ENCODE measurements at regions not wholly inside any gene's neighbourhood (a gene's known extent, or its start where the extent isn't known, plus 50 kb on each side); places are given as distances from the start of the nearest gene placed in this dataset.

DNA sequence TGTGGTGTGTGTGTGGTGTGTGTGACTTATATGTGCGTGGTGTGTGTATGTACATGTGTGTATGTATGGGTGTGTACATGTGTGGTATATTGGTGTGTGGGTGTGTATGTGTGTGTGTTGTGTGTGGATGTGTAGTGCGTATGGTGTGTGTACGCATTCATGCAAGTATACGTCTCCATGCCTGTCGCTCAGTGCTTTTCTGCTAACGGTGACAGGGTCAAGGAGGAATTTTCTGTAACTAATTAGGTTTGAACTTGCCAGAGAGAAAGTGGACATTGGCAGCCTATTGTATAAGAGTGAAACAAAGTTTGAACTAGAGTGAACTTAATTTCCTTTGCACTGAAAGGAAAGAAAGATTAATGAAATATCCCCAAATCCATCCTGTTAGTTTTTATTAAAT lies 120.9 kb upstream of the GSC start:
- ATAC-seq, result no peak
- DNase-seq (ENCODE audit: low spot score), result no peak

GRCh38 chr14:94889520-94890312 lies 119.8 kb upstream of the GSC start:
- DNase-seq (ENCODE audit: low spot score) (no peak), ATAC-seq (no peak)

GRCh38 chr14:94888121-94888520 lies 118.2 kb upstream of the GSC start:
- no peak for DNase-seq (ENCODE audit: low spot score)
- ATAC-seq, result no peak

GRCh38 chr14:94887591-94887990 lies 117.7 kb upstream of the GSC start:
- no peak for DNase-seq (ENCODE audit: low spot score)
- no peak for ATAC-seq

DNA sequence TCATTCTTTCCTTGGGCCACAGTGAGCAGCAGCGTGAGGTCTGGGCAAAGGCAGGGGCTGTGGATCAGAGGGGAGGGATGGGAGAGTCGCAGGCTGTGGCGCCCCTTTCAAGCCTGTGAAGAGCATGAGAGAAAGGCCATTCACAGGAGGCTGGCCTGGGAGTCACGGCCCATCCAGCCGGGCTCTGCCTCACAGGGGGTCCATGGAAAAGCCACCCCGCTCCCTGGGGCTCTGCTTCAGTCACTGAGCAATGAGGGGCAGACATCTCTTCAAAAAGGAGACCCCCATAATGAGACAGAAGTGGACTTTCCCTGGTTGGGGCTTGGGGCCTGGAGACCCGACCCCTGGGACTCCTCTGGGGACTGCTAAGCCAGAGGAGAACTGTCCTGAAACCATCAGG lies 117.0 kb upstream of the GSC start:
- DNase-seq (ENCODE audit: low spot score) (no peak), ATAC-seq (no peak)

GRCh38 chr14:94885481-94886155 lies 115.7 kb upstream of the GSC start:
- ATAC-seq (no peak), DNase-seq (ENCODE audit: low spot score) (no peak)

DNA sequence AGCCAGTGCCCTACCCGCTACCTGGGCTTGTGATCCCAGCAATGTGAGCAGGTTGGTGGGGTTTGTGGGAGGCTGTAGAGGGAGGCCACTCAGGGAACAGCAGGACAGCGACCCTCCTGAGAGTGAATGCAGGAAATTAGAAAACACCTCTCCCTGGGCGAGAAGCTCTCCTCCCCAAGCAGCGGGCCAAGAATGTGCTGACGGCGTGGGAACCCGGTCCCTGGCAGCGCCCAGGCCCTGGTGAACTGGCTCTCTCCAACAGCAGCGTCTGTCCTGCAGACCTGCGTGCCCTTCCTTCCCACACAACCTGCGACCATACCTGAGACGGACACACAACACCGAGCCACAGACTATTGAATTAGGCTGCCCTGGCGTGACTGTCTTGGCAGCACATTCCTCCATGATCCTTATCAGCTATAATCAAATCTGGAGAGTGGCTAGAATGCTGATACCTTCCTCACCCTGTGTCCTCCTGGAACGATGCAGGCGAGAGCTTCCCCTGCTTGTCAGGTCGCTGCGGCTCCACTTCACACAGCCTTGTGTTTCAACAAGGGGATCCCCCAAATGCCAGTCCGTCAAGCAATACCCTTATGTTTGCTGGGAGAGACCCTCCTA lies 114.8 kb upstream of the GSC start:
- no peak for ATAC-seq

DNA sequence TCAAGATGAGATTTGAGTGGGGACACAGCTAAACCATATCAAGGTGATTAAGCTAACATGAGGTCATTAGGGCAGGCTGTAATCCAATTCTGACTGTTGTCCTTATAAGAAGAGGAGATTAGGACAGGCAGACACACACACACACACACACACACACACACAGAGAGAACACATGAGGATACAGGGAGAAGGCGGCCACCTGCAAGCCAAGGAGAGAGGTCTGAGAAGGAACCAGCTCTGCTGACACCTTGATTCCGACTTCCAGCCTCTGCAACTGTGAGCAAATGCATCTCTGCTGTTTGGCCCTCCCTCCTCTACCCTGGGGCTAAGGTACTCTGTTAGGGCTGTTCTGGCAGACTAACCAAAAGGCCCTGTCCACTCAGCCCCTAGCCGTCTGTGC lies 112.5 kb upstream of the GSC start:
- ATAC-seq, result no peak

More for the DNA sequence above, 114.8 kb upstream of the GSC start:
- DNase-seq (ENCODE audit: low spot score), result no peak

DNA sequence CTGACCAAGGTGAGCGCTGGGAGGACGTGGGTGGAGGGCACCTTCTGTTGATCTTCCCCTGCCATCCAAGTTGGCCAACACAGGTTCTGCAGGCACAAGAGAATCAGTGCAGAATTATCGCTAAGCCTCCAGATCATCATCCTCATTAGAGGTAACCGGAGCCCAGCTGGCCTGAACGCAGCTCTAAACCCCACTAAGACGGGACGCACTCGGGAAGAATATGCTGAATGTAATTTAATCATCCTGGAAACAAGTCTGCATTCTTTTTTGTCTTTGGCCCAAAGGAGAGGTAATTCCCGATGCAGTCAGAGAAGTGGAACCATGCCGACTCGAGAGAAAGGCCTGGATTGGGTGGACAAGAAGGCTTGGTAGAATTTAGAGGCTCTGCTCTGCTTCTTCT lies 111.0 kb upstream of the GSC start:
- ATAC-seq, result no peak

More for the DNA sequence above, 112.5 kb upstream of the GSC start:
- no peak for DNase-seq (ENCODE audit: low spot score)

DNA sequence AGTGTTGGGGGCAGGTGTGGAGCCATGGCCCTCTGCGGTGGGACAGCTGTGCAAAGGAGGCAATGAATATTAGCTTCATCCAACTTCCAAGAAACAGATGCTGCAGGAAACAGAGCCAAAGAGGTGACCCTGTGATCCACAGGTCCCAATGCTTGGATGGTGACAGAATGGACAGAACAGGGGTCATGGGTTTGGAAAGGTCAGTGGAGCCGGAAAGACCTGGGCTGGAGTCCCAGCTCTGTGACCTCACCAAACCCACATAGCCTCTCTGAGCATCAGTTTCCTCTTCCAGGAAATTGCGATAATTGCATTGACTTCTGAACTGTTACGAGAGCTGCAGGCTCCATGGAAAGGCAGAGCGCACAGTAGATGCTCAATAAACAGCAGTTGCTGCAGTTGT lies 110.2 kb upstream of the GSC start:
- ATAC-seq (no peak), DNase-seq (ENCODE audit: low spot score) (no peak)

More for the DNA sequence above, 111.0 kb upstream of the GSC start:
- no peak for DNase-seq (ENCODE audit: low spot score)

GRCh38 chr14:94879537-94879936 lies 109.6 kb upstream of the GSC start:
- DNase-seq (ENCODE audit: low spot score) (no peak), ATAC-seq (no peak)

GRCh38 chr14:94876306-94876705 lies 106.4 kb upstream of the GSC start:
- DNase-seq (ENCODE audit: low spot score) (no peak), ATAC-seq (no peak)

- DNase-seq (ENCODE audit: low spot score) (no peak), ATAC-seq (no peak)
Measured at GRCh38 chr14:94875256-94875655, 105.3 kb upstream of the GSC start.

DNA sequence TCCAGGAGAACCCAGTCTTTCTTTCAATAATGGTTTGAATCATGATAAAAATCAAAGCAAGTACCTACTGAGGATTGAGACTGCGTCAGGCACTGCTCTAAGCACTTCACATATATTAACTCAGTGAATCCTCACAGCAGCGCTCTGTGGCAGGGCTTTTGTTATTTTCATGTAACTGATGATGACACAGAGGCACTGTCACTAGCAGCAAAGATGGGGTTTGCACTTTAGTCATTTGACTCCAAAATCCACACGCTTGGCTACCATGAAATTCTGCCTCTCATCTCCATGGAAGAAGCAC lies 98.8 kb upstream of the GSC start:
- no peak for DNase-seq (ENCODE audit: low spot score)
- ATAC-seq, result no peak

GRCh38 chr14:94867946-94868771 lies 98.2 kb upstream of the GSC start:
- no peak for DNase-seq (ENCODE audit: low spot score)
- no peak for ATAC-seq

DNA sequence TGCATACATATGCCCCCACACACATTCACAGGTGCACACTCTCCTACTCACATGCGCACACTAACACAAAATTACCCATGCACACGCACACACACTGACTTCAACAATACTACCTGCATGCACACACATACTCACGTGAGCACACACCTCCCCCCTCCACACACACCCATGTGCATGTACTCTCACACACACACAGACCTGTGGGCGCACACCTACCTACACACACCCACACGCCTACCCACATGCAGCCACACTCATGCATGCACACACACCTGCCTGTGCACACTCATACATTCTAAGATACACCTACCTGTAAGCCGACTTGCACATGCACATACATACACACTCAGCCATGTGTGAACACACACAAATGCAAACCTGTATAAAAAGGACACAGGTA lies 97.3 kb upstream of the GSC start:
- no peak for ATAC-seq
- DNase-seq (ENCODE audit: low spot score), result no peak

DNA sequence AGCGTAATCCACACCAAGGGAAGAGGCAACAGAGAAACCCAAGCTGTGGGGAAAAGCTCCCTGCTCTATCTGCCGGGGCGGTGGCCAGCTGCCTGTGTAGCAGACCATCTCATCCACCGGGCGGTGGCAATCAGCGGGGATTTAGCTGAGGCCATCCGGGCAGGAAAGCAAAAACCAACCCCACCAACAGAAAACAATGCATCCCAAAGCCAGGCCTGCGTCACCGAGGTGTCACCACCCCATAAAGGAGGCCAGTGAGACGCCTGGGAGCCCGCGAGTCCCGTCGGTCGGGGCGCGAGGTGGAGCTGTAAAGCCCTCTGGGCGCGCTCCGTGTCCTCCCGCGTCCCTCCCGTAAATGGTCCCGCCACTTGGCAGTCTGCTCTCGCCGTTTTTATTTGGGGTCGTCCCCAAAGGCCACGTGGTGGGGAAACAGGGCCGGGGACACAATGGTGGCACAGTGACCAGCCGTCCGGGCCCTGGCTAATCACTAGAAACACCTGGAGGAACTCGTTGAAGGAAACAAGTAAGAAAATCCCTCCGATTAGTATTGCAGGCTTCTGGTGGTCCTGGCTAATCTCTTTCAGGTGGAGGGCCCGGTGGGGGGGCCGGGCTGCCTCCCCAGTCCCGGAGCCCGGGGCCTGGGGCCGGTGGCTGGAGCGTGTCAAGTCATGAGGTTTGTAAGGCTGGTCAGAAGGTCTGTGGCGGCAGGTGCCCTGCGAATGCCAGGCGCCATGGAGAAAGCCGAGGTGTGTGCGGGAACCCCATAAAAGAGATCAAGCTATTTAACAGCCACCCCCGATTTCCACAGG lies 94.7 kb upstream of the GSC start:
- no peak for ATAC-seq
- no peak for DNase-seq (ENCODE audit: low spot score)

DNA sequence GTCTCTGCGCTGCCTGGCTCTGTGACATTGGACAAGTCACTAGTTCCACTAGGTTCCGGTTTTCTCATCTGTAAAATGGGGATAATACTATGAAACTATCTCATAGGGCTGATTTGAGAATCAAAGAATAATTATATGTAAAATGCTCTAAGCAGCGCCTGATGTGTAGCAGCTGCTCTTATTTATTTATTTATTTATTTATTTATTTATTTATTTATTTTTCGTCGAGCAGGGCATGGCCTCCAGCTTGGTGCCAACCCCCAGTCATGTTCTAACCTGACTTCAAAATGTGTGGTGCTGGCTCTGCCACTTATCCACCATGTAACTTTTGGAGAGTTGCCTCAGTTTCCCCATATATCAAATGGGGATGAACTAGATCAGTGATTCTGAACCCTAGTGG lies 93.5 kb upstream of the GSC start:
- ATAC-seq (no peak), DNase-seq (ENCODE audit: low spot score) (no peak)

GRCh38 chr14:94857950-94858349 lies 88.0 kb upstream of the GSC start:
- DNase-seq (ENCODE audit: low spot score), result no peak
- no peak for ATAC-seq

- ATAC-seq (no peak), DNase-seq (ENCODE audit: low spot score) (no peak)
Measured at GRCh38 chr14:94853920-94854319, 84.0 kb upstream of the GSC start.
